DND-41 (cell line): ENCODE measurements at regions not wholly inside any gene's neighbourhood (a gene's known extent, or its start where the extent isn't known, plus 50 kb on each side); places are given as distances from the start of the nearest gene placed in this dataset.
"Not testable (repeated sequence)": the region's sequence is repeated elsewhere in the genome, so short reads cannot be mapped to it uniquely, and the experiment has no call there.

Experiments
- ATAC-seq: fragments of 200-7000 bp; cut with Tn5 transposase; 3 replicates; pipeline ENCODE4 v1.9.1; 2021; ENCODE audit warnings: low read depth; ENCODE audit not compliant: insufficient read depth
- DNase-seq: peaks from one replicate; pipeline ENCODE4 v3.0.0-alpha.2; 2020
- H2AFZ ChIP-seq: 2 replicates; pipeline ENCODE4 v1.6.0; 2012; ENCODE audit warnings: low read depth, low read length
- H3K27ac ChIP-seq: 2 replicates; pipeline ENCODE4 v1.5.1; 2012; ENCODE audit warnings: low read length, inconsistent platforms
- H3K27me3 ChIP-seq: fragments of 200-600 bp; sonication (generic); 2 replicates; pipeline ENCODE4 v1.6.0; 2012; ENCODE audit warnings: low read length, mild to moderate bottlenecking, inconsistent platforms; ENCODE audit not compliant: insufficient read depth, poor library complexity
- H3K36me3 ChIP-seq: 2 replicates; pipeline ENCODE4 v1.5.1; 2012; ENCODE audit warnings: low read length, inconsistent platforms; ENCODE audit not compliant: insufficient read depth
- H3K4me1 ChIP-seq: 2 replicates; pipeline ENCODE4 v1.5.1; 2012; ENCODE audit warnings: mild to moderate bottlenecking, low read length; ENCODE audit not compliant: insufficient read depth
- H3K4me2 ChIP-seq: 2 replicates; pipeline ENCODE4 v1.6.0; 2012; ENCODE audit warnings: mild to moderate bottlenecking, moderate library complexity, low read length, inconsistent platforms; ENCODE audit not compliant: insufficient read depth
- H3K4me3 ChIP-seq, 2 experiments: fragments of 200-600 bp in 1 of 2; shearing (Covaris generic) in 1 of 2; 2 replicates each; pipeline ENCODE4 v1.5.1; 2012 to 2016; ENCODE audit warnings: inconsistent platforms in 2 of 2, low read length in 2 of 2, mild to moderate bottlenecking in 2 of 2, low read depth in 1 of 2, moderate library complexity in 1 of 2
- H3K79me2 ChIP-seq: 2 replicates; pipeline ENCODE4 v1.6.0; 2012; ENCODE audit warnings: low read length, inconsistent platforms; ENCODE audit not compliant: insufficient read depth
- H3K9ac ChIP-seq: 2 replicates; pipeline ENCODE4 v1.6.0; 2012; ENCODE audit warnings: low read depth, mild to moderate bottlenecking, inconsistent platforms, low read length, moderate library complexity
- H3K9me3 ChIP-seq: 2 replicates; pipeline ENCODE4 v1.5.1; 2012; ENCODE audit warnings: low read length, moderate library complexity, mild to moderate bottlenecking, inconsistent platforms; ENCODE audit not compliant: insufficient read depth, severe bottlenecking
- H4K20me1 ChIP-seq: 2 replicates; pipeline ENCODE4 v1.6.0; 2012; ENCODE audit warnings: low read length; ENCODE audit not compliant: insufficient read depth
- CTCF ChIP-seq: IDR thresholded peaks from 2 replicates; pipeline ENCODE4 v1.5.1; 2012; ENCODE audit warnings: borderline replicate concordance, low read length, moderate library complexity, mild to moderate bottlenecking; ENCODE audit not compliant: poor library complexity, severe bottlenecking; ENCODE audit errors: extremely low read depth
- EZH2 ChIP-seq: IDR thresholded peaks from 3 replicates; pipeline ENCODE4 v1.6.1; 2012; ENCODE audit warnings: borderline replicate concordance, low read depth, mild to moderate bottlenecking, moderate library complexity, low read length, inconsistent platforms; ENCODE audit not compliant: severe bottlenecking

GRCh38 chr17:20815410-20815809 lies 227.4 kb downstream of the USP22 start:
- not testable (repeated sequence) for H3K27me3 ChIP-seq, H3K4me1 ChIP-seq, H3K4me2 ChIP-seq, DNase-seq, H4K20me1 ChIP-seq, H3K79me2 ChIP-seq, H3K4me3 ChIP-seq, H3K9ac ChIP-seq, H3K9me3 ChIP-seq, H3K27ac ChIP-seq, H2AFZ ChIP-seq, ATAC-seq, H3K36me3 ChIP-seq

GRCh38 chr17:20823905-20824304 lies 218.9 kb downstream of the USP22 start:
- TF ChIP-seq CTCF (no peak), EZH2 (no peak)

GRCh38 chr17:20825539-20825938 lies 217.3 kb downstream of the USP22 start:
- Histone ChIP-seq H3K27me3 (no peaks in the 10 kb centered on the region), H3K27ac (no peak overlapping the region), H3K36me3 (no peaks in the 10 kb centered on the region), H3K4me3 (no peak overlapping the region), H2AFZ (no peak overlapping the region), H3K9me3 (no peaks in the 10 kb centered on the region), H3K9ac (no peak overlapping the region), H4K20me1 (no peaks in the 10 kb centered on the region), H3K4me1 (no peaks in the 10 kb centered on the region), H3K4me2 (no peak overlapping the region), H3K79me2 (no peaks in the 10 kb centered on the region)
- TF ChIP-seq EZH2, result no peak
- no peak for TF ChIP-seq CTCF
- DNase-seq, result no peak
- no peak for ATAC-seq

More at GRCh38 chr17:20823905-20824304, 218.9 kb downstream of the USP22 start:
- Histone ChIP-seq H3K27ac (no peak overlapping the region), H3K4me3 (no peak overlapping the region), H2AFZ (no peak overlapping the region), H3K9ac (no peak overlapping the region), H3K79me2 (no peaks in the 10 kb centered on the region), H3K36me3 (no peaks in the 10 kb centered on the region), H3K4me2 (no peak overlapping the region), H4K20me1 (no peaks in the 10 kb centered on the region), H3K9me3 (no peaks in the 10 kb centered on the region), H3K4me1 (no peaks in the 10 kb centered on the region), H3K27me3 (no peaks in the 10 kb centered on the region)
- ATAC-seq (no peak), DNase-seq (no peak)

- H3K4me3 ChIP-seq, ATAC-seq, H3K9ac ChIP-seq, H3K27me3 ChIP-seq, H3K36me3 ChIP-seq, H4K20me1 ChIP-seq, H3K9me3 ChIP-seq, H3K4me1 ChIP-seq, H2AFZ ChIP-seq, H3K4me2 ChIP-seq, DNase-seq, H3K27ac ChIP-seq, H3K79me2 ChIP-seq: not testable (repeated sequence)
Observed at GRCh38 chr17:20840453-20840852, 202.4 kb downstream of the USP22 start.

GRCh38 chr17:20840987-20841865 lies 201.6 kb downstream of the USP22 start:
- not testable (repeated sequence) for H3K9me3 ChIP-seq

GRCh38 chr17:20842012-20842411 lies 200.8 kb downstream of the USP22 start:
- DNase-seq, result not testable (repeated sequence)

More at GRCh38 chr17:20840987-20841865, 201.6 kb downstream of the USP22 start:
- not testable (repeated sequence) for H3K4me1 ChIP-seq, DNase-seq, H2AFZ ChIP-seq, H3K36me3 ChIP-seq, H4K20me1 ChIP-seq, H3K27me3 ChIP-seq, H3K4me3 ChIP-seq, H3K4me2 ChIP-seq, H3K9ac ChIP-seq, H3K79me2 ChIP-seq, H3K27ac ChIP-seq, ATAC-seq

More at GRCh38 chr17:20842012-20842411, 200.8 kb downstream of the USP22 start:
- not testable (repeated sequence) for H3K9me3 ChIP-seq, H3K4me1 ChIP-seq, H3K27ac ChIP-seq, H4K20me1 ChIP-seq, H3K4me3 ChIP-seq, H3K79me2 ChIP-seq, H3K36me3 ChIP-seq, H3K4me2 ChIP-seq, H2AFZ ChIP-seq, ATAC-seq, H3K9ac ChIP-seq, H3K27me3 ChIP-seq
